AG04449 (cell line): ENCODE measurements at regions not wholly inside any gene's neighbourhood (a gene's known extent, or its start where the extent isn't known, plus 50 kb on each side); places are given as distances from the start of the nearest gene placed in this dataset.

Source experiments
- CTCF ChIA-PET: fragments of 350-600 bp; formaldehyde crosslinking; extraction: SDS; loops from one replicate; lab custom pipeline; 2021; ENCODE audit warnings: antibody characterized with exemption; lab: Yijun Ruan, JAX
- POLR2A ChIA-PET: fragments of 400-600, 350-600 bp; formaldehyde crosslinking; extraction: SDS; loops from one replicate; lab custom pipeline; 2020; ENCODE audit warnings: antibody characterized with exemption, inconsistent platforms; lab: Yijun Ruan, JAX
- DNase-seq: peaks from one replicate; pipeline ENCODE4 v3.0.0-alpha.2; 2010; ENCODE audit warnings: low read depth, low spot score
- H3K4me3 ChIP-seq: 2 replicates; pipeline ENCODE4 v1.5.1; 2011; ENCODE audit warnings: low read depth, mild to moderate bottlenecking, control low read depth, low read length
- CTCF ChIP-seq: IDR thresholded peaks from one replicate; pipeline ENCODE4 v1.5.1; 2011; ENCODE audit warnings: mild to moderate bottlenecking, moderate library complexity, low read length, control low read depth, inconsistent platforms; ENCODE audit not compliant: insufficient read depth; ENCODE audit errors: missing control alignments

DNA sequence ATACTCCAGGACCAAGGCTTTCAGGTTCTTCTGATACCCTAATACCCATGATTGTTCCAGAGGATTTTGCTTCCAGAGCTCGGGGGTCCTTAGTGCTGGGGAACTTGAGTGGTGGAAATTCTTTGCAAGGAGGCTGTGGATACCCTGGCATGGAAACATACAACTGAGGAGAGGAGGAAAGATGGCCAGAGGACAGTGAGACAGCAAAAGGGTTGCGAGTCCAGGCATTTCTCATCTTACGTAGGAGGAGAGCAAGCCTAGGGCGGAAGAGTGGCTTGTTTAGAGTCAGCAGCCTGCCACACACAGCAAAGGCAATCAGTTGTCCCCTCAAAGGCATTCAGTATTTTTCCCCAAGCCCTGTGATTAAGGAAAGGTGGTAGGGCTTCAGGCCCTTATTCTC is 73.5 kb downstream of the ADM start:
- TF ChIP-seq CTCF, result no peak
- H3K4me3 ChIP-seq, result no peak overlapping the region
- CTCF ChIA-PET, result interaction anchor here (1.0 to 9.0 kb wide), 3 partner anchors 11 to 48 kb away, joined by 3 to 76 read pairs (median 3); no protein-coding TSS in a partner anchor
- POLR2A ChIA-PET, result interaction anchor here (0.7 to 1.2 kb wide), 2 partner anchors 69 to 474 kb away, joined by 3 read pairs; no protein-coding TSS in a partner anchor
- no peak for DNase-seq

- ChIA-PET POLR2A (interaction anchor here (0.6 to 1.2 kb wide), 5 partner anchors 8 to 474 kb away, joined by 3 to 4 read pairs (median 3); partner anchors contain the start of gene ADM), CTCF (interaction anchor here (0.6 to 9.0 kb wide), 5 partner anchors 12 to 1617 kb away, joined by 3 to 76 read pairs (median 4); no protein-coding TSS in a partner anchor)
- no peak for DNase-seq
- H3K4me3 ChIP-seq, result no peak overlapping the region
- TF ChIP-seq CTCF, result no peak
Measured at GRCh38 chr11:10379022-10379421, 74.1 kb downstream of the ADM start.

GRCh38 chr11:10379426-10379825 is 74.6 kb downstream of the ADM start:
- POLR2A ChIA-PET, result interaction anchor here (0.6 to 1.2 kb wide), 4 partner anchors 8 to 75 kb away, joined by 3 to 4 read pairs (median 4); partner anchors contain the start of gene ADM
- DNase-seq, result peak; percentile 76
- CTCF ChIA-PET, result interaction anchor here (0.6 to 9.0 kb wide), 7 partner anchors 12 to 1617 kb away, joined by 3 to 76 read pairs (median 3); no protein-coding TSS in a partner anchor
- H3K4me3 ChIP-seq, result no peak overlapping the region
- no peak for TF ChIP-seq CTCF

GRCh38 chr11:10379871-10380568 is 75.0 kb upstream of the AMPD3 start:
- no peak for TF ChIP-seq CTCF
- CTCF ChIA-PET, result interaction anchor here (0.7 to 9.0 kb wide), 8 partner anchors 13 to 274 kb away, joined by 3 to 76 read pairs (median 3); no protein-coding TSS in a partner anchor
- DNase-seq, result no peak
- H3K4me3 ChIP-seq, result no peak overlapping the region
- POLR2A ChIA-PET, result interaction anchor here (0.6 to 1.9 kb wide), 4 partner anchors 71 to 517 kb away, joined by 3 to 6 read pairs (median 3); partner anchors contain the start of gene ADM

- POLR2A ChIA-PET, result interaction anchor here (0.6 to 1.9 kb wide), 2 partner anchors 73 to 518 kb away, joined by 3 to 6 read pairs; no protein-coding TSS in a partner anchor
- CTCF ChIA-PET, result interaction anchor here (0.8 to 9.0 kb wide), 5 partner anchors 12 to 160 kb away, joined by 3 to 76 read pairs (median 3); partner anchors contain the start of gene RNF141
- TF ChIP-seq CTCF, result no peak
Measured at GRCh38 chr11:10380921-10381320, 74.1 kb upstream of the AMPD3 start.

GRCh38 chr11:10381736-10382135 is 73.3 kb upstream of the AMPD3 start:
- ChIA-PET POLR2A (interaction anchor here (1.9 kb wide), 1 partner anchor 74 kb away, joined by 6 read pairs; no protein-coding TSS in a partner anchor), CTCF (interaction anchor here (1.0 to 9.0 kb wide), 2 partner anchors 11 to 14 kb away, joined by 3 to 76 read pairs; no protein-coding TSS in a partner anchor)
- no peak for DNase-seq
- no peak for TF ChIP-seq CTCF
- H3K4me3 ChIP-seq, result no peak overlapping the region

More at GRCh38 chr11:10380921-10381320, 74.1 kb upstream of the AMPD3 start:
- H3K4me3 ChIP-seq, result no peak overlapping the region
- no peak for DNase-seq
